ENCODE measurements at regions not wholly inside any gene's neighbourhood (a gene's known extent, or its start where the extent isn't known, plus 50 kb on each side); places are given as distances from the start of the nearest gene placed in this dataset.
"Not testable (repeated sequence)": the region's sequence is repeated elsewhere in the genome, so short reads cannot be mapped to it uniquely, and the experiment has no call there.

DNA sequence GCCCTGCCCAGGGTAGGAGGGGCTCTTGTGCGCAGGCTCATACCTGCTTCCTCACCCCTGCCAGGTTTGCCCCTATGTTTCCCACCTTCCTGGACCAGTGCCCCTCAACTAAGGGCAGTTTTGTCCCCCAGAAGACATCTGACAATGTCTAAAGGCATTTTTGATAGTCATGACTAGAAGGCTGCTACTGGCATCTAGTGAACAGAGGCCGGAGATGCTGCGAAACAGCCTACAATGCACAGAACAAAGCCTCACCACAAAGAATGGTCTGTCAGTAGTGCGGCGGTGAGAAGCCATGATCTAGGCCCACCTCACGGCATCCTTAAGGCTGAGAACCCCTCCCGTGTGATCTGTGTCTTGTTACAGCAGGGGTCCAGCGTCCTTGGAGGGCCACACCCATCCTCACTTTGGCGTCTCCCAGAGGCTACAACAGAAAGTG is 96.0 kb downstream of the TMEM17 start:
- DNase-seq = peak; percentile 35

DNA sequence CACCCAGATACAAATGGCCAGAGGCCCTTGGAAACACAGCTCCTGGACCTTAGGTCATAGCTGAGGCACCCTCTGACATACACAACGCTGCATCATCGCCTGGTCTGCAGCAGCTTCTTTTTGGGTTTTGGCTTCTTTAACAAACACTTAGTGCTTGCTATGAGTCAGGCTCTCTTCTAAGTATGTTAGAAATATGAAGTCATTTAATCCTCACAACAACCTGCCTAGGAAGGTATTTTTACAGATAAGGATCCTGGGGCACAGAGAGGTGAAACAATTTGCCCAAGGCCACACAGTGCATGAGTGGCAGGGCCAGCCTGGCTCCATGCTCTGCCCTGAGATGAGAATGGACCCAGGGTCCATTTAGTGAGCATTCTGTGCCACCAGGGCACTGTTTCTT is 96.6 kb downstream of the TMEM17 start:
- no peak for DNase-seq

DNA sequence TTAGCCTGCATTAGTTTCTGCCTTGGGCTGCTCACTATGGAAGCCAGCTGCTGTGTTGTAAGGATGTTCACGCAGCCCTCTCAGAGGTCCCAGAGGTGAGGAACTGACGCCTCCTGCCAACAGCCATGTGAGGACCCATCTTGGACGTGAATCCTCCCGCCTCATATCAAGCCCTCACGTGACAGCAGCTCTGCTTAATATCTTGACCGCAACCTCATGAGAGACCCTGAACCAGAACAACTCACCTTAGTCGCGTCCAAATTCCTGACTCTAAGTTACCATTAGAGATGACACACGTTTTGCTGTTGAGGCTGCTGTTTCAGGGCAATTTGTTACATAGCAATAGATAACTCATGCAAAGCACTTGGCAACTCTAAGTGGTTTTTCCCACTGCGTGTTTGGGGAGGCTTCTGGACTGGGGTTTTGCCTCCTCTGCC is 97.7 kb downstream of the TMEM17 start:
- DNase-seq = no peak

DNA sequence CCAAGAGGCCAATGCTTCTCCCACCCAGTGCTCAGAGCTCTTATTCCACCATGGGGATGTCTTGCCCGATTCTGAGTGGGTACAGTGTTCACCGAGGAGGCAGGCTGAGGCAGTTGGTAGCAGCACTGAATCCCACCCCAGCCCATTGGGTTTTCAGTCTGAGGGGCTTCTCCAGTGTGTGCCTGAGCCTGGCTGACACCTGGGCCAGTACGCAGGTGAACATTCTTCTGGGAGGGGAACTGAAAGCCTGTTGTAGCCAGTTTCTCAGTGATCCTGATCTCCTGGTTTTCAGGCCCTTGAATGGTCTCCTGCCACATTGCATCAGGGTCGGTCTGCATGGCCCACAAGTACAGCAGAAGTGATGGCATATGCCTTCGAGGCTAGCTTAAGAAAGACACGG is 98.2 kb downstream of the TMEM17 start:
- no peak for DNase-seq

DNA sequence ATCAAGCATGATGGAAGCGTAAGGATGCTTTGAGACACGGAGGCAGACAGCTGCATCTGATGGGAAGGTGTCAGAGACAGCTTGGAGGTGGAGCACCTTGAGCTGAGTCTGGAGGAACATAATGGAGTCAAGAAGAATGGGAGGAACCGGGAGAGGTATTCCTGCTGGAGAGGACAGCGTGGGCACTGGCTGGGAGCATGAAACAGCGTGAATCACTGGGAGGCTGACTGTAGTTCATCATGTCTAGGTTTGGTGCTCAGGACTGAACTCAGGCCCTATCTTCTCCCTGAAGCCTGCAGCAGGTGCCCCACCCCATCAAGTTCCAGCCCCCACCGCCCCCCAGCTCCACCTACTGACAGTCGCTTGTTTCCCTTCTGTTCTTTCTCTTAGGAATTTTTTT is 98.6 kb downstream of the TMEM17 start:
- DNase-seq = no peak

DNA sequence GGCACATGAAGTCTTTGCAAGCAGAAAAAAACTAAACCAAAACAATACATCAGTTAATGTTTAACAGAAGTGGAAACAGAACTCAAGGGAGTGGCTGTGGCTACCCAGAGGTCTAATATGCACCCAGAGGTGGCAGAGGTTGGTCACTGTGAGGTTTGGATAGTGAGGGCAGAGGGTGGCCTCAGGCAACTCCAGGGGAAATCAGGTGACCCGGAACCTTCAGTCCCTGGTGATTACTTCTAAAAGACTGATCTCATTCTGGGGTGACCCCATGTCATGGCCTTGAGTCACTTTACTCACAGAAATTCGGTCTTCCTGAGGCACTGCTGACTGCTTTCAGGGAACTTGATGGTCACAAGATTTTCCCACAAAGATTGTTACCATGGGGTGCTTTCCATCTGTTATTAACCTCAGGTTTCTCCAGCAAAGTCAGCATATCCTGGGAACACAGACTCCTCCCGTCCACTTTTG is 99.4 kb downstream of the TMEM17 start:
- no peak for DNase-seq

DNA sequence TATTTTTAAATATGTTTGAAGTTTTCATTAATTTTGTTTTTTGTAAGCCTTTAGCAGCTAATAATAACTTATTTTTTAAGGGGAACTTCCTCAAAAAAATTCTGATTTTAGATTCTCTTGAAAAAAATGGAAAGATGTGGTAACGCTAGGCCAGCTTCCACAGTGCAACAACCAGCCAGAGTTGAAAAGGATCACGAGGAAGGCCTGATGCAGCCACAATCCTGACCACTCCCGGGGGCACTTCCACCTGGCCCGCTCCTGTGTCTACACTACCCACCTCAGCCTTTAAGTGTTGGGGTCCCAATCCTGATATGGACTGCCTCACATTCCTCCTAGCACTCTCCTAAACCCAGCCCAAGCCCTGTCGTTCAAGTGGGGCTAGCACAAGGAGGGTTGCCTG is 101.1 kb downstream of the TMEM17 start:
- no peak for DNase-seq

DNA sequence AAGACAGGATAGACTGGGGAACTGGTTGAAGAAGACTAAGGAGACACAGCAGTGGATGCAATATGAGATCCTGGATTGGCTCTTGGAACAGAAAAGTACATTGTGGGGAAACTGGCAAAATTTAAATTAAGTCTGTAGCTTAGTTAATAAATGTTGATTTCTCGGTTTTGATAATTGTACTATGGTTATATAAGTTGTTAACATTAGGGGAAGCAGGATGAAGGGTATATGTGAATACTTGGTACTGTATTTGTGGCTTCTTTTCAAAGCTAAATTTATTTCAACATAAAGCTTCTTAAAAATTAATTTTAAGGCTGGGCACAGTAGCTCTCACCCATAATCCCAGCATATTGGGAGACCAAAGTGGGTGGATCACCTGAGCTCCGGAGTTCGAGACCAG is 103.8 kb downstream of the TMEM17 start:
- no peak for DNase-seq

DNA sequence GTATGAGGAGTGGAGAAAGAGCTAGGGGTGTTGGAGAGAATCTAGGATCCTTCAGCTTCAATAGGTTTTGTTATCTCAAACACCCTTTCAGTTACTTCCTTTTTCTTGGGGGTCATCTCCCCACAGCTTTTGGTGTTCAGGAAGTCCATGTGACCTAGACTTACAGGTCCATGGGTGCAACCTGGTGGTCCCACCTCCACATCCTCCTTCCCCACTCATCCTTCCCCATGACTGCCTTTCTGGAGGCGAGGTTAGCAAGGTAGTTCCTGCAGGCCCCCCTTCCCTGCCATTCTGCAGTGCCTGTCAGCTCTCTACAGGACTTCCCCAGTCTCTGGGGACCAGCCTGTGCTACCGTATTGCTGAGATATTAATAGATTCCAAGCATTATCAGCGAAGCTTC is 107.6 kb downstream of the TMEM17 start:
- DNase-seq = no peak

DNA sequence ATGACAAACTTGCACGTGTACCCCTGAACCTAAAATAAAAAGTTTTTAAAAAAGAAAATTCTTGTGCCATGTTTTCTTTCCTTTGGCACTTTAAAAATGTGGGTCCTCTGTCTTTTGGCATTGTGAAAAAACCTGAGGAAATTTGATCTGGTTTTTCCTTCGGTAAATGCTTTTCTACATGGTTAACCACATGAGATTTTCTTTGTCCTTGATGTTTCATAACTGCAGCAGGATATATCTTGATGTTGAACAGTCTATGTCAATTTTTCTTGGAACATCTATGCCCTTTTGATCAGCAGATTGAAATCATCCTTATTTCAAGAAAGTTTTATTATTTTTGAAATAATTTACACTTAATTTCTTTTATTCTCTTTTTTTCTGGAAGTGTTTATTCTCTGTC is 109.1 kb downstream of the TMEM17 start:
- no peak for DNase-seq

DNA sequence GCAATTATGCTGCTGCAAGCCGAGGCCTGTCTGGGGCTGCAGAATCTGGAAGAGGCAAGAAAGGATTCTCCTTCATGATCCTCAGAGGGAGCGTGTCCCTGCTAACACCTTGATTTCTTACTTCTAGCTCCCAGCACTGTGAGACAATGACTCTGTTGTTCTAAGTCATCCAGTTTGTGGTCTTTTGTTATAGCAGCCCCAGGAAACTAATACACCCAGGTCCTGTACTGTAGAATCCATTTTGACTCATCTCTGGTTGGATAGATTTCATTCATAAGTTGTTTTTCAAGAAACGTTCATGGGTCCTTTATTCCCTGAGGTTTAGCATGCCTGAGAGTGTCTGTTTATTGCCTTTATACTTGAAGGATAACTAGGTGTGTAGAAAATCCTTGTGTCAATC is 112.7 kb downstream of the TMEM17 start:
- no peak for DNase-seq

DNA sequence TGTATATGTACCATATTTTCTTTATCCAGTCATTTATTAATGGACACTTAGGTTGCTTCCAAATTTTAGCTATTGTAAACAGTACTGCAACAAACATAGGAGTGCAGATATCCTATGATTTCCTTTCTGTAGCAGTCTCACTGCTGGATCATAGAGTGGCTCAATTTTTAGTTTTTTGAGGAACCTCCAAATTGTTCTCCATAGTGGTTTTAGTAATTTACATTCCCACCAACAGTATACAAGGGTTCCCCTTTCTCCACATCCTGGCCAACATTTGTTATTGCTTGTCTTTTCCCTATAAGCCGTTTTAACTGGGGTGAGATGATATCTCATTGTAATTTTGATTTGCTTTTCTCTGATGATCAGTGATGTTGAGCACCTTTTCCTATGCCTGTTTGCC is 114.3 kb downstream of the TMEM17 start:
- no peak for DNase-seq

DNA sequence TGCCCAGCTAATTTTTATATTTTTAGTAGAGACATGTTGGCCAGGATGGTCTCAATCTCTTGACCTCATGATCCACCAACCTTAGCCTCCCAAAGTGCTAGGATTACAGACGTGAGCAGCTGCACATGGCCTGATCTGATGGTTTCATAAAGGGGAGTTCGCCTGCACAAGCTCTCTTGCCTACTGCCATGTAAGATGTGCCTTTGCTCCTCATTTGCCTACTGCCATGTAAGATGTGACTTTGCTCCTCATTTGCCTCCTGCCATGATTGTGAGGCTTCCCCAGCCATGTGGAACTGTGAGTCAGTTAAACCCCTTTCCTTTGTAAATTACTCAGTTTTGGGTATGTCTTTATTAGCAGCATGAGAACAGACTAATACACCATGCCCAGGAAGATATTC is 119.6 kb downstream of the TMEM17 start:
- not testable (repeated sequence) for DNase-seq

DNA sequence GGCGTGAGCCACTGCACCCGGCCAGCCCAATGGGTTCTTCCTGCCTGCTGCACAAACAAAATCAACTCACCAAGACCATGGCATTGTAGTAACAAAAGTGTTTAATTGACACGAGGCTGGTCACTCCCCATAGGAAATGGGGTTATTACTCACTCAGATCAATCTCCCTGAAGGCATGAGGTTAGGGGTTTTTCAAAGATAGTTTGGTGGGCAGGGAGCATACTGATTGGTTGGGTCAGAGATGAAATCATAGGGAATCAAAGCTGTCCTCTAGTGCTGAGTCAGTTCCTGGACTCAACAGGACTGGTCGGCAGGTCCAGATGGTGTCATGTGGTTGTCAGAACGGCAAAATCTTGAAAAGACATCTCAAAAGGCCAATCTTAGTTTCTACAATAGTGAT is 122.1 kb downstream of the TMEM17 start:
- DNase-seq = no peak

DNA sequence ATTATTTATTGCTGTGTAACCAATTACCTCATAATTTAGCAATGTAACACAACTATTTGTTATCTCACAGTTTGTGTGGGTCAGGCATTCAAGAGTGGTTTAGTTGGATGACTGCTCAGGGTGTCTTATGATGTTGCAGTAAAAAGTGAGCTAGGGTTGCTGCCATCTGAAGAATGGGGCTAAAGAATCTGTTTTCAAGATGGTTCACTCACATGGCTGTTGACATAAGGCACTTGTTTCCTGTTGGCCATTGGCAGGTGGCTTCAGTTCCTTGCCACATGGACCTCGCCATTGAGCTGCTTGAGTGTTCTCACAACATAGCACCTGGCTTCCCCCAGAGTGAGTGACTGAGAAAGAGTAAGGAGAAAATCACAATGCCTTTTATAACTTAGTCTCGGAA is 123.2 kb downstream of the TMEM17 start:
- DNase-seq = peak; percentile 7

DNA sequence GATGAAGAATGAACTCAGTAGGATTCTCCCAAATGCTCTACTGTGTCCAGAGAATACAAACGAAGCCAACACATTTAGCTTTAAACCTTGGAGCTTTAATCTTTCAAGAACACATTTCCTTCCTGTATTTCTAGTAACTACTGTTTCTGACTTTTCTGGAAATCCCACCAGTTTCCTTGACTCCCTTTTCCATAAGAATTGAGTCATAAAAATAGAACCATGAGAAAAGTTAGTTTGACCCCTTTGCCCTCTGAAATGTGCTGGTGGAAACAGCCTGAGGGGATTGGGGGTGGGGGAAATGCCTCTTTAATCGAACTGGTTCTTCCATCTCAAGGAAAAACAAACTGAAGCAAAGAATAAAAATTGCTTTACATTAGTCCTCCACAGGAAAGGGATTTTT is 123.9 kb downstream of the TMEM17 start:
- no peak for DNase-seq

DNA sequence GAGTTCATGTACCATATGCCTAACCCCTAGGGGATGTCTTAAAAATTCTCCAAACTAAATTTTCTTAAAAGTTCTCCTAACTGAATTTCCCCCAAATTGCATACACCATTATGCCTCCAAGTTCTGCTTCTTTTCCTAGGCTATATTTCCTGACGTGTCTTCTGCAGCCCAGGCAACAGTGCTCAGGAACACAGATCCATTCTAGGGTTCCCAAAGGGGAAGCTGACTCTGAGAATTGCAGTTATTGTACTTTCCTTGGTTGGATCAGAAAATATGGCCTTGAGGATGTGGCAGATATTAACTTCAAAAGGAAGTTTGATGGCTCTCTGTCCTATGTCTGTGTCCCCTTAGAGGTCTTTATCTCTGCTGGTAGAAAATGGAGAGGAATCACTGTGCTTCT is 124.3 kb downstream of the TMEM17 start:
- DNase-seq = no peak

DNA sequence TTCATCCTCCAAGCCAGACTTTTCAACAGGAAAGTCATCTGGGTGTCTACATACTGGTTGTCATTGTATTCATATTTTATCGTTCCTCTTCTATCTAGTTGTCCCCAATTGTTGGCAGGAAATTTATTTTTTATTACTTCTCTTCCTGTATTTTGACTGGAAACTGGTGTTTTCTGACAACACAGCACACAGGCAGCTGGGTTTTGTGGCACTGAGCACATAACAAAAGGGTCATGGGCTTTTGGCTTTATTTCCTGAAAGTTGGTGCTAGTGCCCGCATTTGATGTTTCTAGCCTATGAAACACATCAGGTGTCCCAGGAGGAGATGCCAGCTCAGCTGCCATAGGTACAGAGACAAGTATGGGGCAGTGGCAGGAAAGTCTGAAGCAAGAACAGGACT is 126.4 kb downstream of the TMEM17 start:
- no peak for DNase-seq

DNA sequence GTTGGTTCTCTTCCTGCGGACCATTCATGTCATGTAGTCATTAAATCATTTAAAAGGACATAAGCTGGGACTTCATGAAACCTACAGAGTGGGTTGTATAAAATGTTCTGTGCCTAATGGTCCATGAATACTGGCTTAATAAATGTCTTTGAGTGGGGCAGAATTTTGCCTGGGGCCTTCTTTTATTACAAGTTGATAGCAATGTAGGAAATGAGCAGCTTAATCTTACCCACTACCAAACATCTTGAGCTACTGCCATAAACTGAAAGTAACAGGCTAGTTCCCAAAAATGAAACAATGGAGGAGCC is 130.9 kb downstream of the TMEM17 start:
- no peak for DNase-seq

DNA sequence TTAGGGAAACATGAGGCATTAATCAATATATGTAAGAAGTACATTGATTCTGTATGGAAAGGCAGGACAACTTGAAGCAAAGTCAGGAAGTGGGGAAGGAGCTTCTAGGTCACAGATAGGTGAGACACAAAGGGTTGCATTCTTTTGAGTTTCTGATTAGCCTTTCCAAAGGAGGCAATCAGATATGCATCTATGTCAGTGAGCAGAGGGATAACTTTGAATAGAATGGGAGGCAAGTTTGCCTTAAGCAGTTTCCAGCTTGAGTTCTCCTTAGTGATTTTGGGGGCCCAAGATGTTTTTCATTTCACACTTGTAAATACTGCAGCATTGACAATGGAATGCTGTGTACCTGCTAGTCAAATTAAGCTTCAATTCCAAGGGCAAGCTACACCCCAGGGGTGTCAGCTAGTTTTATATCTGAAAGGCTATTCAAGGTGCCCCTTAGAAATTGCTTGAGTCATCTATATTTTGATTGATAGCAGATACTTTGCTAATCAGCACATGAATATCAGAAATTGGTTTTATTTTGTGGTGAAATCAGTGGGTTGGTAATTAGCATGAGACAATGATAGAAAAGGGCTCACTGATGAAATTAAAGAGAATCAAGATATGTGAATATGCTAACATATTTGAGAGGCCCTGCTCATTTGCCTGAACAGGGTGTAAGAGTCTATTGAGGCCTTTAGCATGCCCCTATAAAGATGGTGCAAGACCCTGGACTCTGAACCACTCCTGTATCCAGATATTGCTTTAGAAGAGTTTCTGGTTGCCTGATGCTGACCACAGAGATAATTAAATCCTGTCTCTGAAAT is 131.5 kb downstream of the TMEM17 start:
- DNase-seq = no peak

DNA sequence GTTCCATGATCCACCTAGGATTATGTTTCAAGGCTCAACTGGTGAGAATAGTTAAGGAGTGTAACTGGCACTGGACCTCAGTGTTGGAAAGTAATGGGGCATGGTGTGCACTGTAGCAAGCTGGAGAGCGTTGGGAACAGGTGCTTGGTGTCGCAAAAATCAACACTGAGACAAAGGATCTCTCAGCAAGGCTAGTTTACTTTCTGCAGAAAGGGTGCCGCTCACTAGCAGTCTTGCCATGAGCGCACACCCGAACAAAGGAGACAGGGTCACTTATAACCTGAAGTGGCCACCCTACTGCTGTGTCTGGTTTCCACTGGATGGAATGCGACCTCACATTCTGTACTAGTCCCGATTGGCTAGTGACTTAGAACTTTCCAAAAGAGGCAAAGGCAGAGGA is 133.2 kb downstream of the TMEM17 start:
- no peak for DNase-seq

DNA sequence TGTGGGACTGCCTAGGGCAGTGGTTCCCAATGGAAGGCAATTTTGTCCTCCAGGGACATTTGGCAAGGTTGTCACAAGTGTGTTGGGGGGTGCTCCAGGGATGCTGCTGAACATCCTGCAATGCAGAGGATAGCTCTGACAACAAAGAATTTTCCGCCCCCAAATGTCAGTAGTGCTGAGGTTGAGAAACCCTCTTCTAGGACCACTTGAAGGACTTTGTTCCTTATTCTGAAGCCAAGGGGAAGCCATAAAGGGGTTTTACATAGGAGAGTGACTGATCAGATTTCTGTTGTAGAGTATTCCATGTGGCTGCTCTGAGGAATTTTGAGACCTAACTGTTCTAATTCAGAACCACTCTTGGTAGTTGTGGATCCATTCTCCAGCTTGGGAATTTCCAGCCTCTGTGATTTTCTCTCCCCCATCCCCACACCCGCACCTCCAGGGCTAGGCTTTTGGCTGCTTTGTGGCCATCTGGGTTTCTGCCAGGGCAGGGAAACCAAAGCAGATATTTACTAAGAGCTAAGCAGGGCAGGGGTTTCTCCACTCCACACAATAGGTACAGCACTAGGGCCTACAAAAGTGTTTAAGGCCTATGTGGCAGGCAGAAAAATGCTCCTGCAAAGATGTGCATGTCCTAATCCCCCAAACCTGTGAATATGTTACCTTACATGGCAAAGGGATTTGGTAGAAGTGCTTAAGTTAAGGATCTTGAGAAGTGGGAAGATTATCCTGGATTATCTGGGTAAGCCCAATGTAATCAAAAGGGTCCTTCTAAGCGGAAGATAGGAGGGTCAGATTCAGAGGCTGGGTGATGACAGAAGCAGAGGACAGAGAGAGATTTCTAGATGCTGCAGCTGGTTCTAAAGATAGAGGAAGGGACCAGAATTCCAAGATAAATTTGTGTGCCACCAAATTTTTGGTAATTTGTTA is 135.4 kb downstream of the TMEM17 start:
- no peak for DNase-seq

DNA sequence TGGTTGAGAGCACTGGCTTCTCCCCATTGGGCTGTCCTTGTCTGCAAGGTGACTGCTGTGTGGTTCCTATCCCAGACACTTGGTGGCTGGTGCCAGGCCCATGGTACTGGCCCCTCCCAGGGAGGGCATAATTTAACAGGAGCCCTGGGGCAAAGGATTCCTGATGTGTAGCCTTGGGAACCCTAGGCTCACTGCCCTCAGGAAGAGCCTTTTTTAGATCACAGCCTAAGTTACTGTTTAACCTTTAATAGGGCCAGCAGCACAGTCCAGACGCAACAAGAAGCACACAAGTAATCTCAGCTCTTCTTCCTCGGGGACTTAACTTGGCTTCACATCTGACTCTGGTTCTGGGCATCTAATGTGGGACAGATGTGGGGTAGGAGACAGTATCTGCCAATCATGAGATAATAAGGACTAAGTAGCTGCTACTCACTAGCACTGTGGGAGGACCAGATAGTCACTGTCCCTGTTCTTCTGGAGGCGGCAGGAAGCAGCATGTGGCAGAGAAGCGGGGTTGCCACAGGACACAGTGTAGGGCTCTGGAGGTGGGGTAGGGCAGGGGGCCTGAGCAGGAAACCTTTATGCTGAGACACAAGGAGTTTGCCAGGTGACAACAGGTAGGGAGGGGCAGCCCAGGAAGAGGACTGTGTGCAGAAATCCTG is 136.3 kb downstream of the TMEM17 start:
- DNase-seq = no peak
